Lung (tissue), 11 donors: ENCODE measurements at regions not wholly inside any gene's neighbourhood (a gene's known extent, or its start where the extent isn't known, plus 50 kb on each side); places are given as distances from the start of the nearest gene placed in this dataset.

Source experiments
- ATAC-seq: fragments of 200-7000 bp; cut with Tn5 transposase; one replicate; pipeline ENCODE4 v1.9.1; 2020; ENCODE audit warnings: moderate number of reproducible peaks; ENCODE audit not compliant: insufficient read depth, low FRiP score
- DNase-seq, 3 donors: peaks; one replicate each; pipeline ENCODE4 v3.0.0-alpha.2; 2013 to 2017
- H3K27ac ChIP-seq, 2 donors: one replicate each; pipeline ENCODE4 v1.5.1; 2013; ENCODE audit warnings: mild to moderate bottlenecking in 2 of 2, moderate library complexity in 2 of 2, control low read depth in 1 of 2, inconsistent platforms in 1 of 2, low read depth in 1 of 2, low read length in 1 of 2
- H3K27me3 ChIP-seq, 3 donors: one replicate each; pipeline ENCODE4 v1.5.1; 2013; ENCODE audit warnings: low read length in 2 of 3; ENCODE audit not compliant: control insufficient read depth in 3 of 3, insufficient read depth in 3 of 3
- H3K36me3 ChIP-seq, 4 donors: one replicate each; pipeline ENCODE4 v1.5.1; 2013; ENCODE audit warnings: low read length in 4 of 4, mild to moderate bottlenecking in 1 of 4, moderate library complexity in 1 of 4; ENCODE audit not compliant: control insufficient read depth in 4 of 4, insufficient read depth in 4 of 4
- H3K4me1 ChIP-seq, 5 donors: one replicate each; pipeline ENCODE4 v1.5.1; 2013; ENCODE audit warnings: low read length in 5 of 5, mild to moderate bottlenecking in 2 of 5, moderate library complexity in 1 of 5; ENCODE audit not compliant: control insufficient read depth in 5 of 5, insufficient read depth in 5 of 5
- H3K4me3 ChIP-seq: one replicate; pipeline ENCODE4 v1.5.1; 2013; ENCODE audit warnings: mild to moderate bottlenecking, control low read depth, moderate library complexity
- H3K9ac ChIP-seq, 2 donors: one replicate each; pipeline ENCODE4 v1.5.1; 2013; ENCODE audit warnings: low read length in 2 of 2, control low read depth in 1 of 2; ENCODE audit not compliant: insufficient read depth in 1 of 2
- H3K9me3 ChIP-seq, 4 donors: one replicate each; pipeline ENCODE4 v1.5.1; 2013; ENCODE audit warnings: low read length in 3 of 4, mild to moderate bottlenecking in 1 of 4, moderate library complexity in 1 of 4; ENCODE audit not compliant: control insufficient read depth in 4 of 4, insufficient read depth in 3 of 4
- CTCF ChIP-seq: IDR thresholded peaks from 2 replicates; pipeline ENCODE4 v1.5.1; 2012; ENCODE audit warnings: mild to moderate bottlenecking; ENCODE audit errors: control extremely low read depth, extremely low read depth
- WGBS, 2 donors: extraction: QIAGEN DNeasy Blood & Tissue Kit; methylation state at CpG; one replicate each; pipeline ENCODE4 v1.1.7; 2013; 5-methylcytosine and 5-hydroxymethylcytosine counted together
- donor health status: control.
- donor health status: control.
- donor health status: Bipolar disorder and iron deficiency.
- donor health status: healthy.
- donor health status: DM: yes; HTN: yes; CAD: no.

GRCh38 chr1:201697174-201697573 is 131.8 kb upstream of the IPO9 start:
- Histone ChIP-seq H3K4me1 (peaks cover 0 to 22% (median 6%) of the 10 kb centered on the region in 5 donors), H3K9me3 (peaks cover 0 to 1% (median 0%) of the 10 kb centered on the region in 4 donors), H3K36me3 (no peaks in the 10 kb centered on the region), H3K4me3 (no peak overlapping the region), H3K9ac (no peak overlapping the region), H3K27me3 (no peaks in the 10 kb centered on the region), H3K27ac (no peak overlapping the region)
- TF ChIP-seq CTCF = no peak
- no peak for DNase-seq
- WGBS, 2 donors = 86 to 88% methylated on average over 3 to 4 of the region's 4 CpGs
- no peak for ATAC-seq

GRCh38 chr1:201701831-201702230 is 127.1 kb upstream of the IPO9 start:
- Histone ChIP-seq H3K4me1 (peaks cover 0 to 13% (median 8%) of the 10 kb centered on the region in 5 donors), H3K27me3 (no peaks in the 10 kb centered on the region), H3K27ac (no peak overlapping the region), H3K4me3 (no peak overlapping the region), H3K9me3 (peaks cover 0 to 1% (median 0%) of the 10 kb centered on the region in 4 donors), H3K9ac (no peak overlapping the region), H3K36me3 (no peaks in the 10 kb centered on the region)
- ATAC-seq (no peak), DNase-seq (no peak)
- no peak for TF ChIP-seq CTCF
- WGBS, 2 donors = 92 to 93% methylated on average over 2 of the region's 2 CpGs

- Histone ChIP-seq H3K4me3 (no peak overlapping the region), H3K27me3 (no peaks in the 10 kb centered on the region), H3K36me3 (no peaks in the 10 kb centered on the region), H3K27ac (no peak overlapping the region), H3K9me3 (peaks cover 0 to 1% (median 0%) of the 10 kb centered on the region in 4 donors), H3K9ac (no peak overlapping the region), H3K4me1 (peaks cover 0 to 10% (median 4%) of the 10 kb centered on the region in 5 donors)
- no peak for ATAC-seq
- 63 to 71% methylated on average over 2 of the region's 2 CpGs for WGBS, 2 donors
- TF ChIP-seq CTCF = no peak
- peak; percentile 61 to 70 (median 64) for DNase-seq
Measured at GRCh38 chr1:201702936-201703335, 126.0 kb upstream of the IPO9 start.
